ENCODE measurements at regions not wholly inside any gene's neighbourhood (a gene's known extent, or its start where the extent isn't known, plus 50 kb on each side); places are given as distances from the start of the nearest gene placed in this dataset.

- Mint-ChIP-seq H3K4me1 (ENCODE audit: low read depth, unreplicated experiment) (no peaks in the 10 kb centered on the region), H3K4me3 (ENCODE audit: low read depth, unreplicated experiment) (peak overlapping the region; percentile 98), H3K27me3 (ENCODE audit: unreplicated experiment) (peaks cover 14% of the 10 kb centered on the region), H3K27ac (ENCODE audit: unreplicated experiment) (no peak overlapping the region), H3K9me3 (ENCODE audit: low read depth, unreplicated experiment) (no peaks in the 10 kb centered on the region), H3K36me3 (ENCODE audit: insufficient read depth, unreplicated experiment) (peaks cover 11% of the 10 kb centered on the region)
- no peak for DNase-seq
- TF ChIP-seq CTCF (IDR thresholded peaks at IDR 0.05; ENCODE audit: unreplicated experiment) = no peak
- BruUV-seq (replicated peaks) = no TSS peak
- CTCF ChIA-PET = interaction anchor here (0.5 to 0.7 kb wide), 2 partner anchors 221 to 359 kb away, joined by 3 read pairs; no protein-coding TSS in a partner anchor
- intact Hi-C loops (cut with micrococcal nuclease; ENCODE audit: unreplicated experiment) = no loop called here
Observed at GRCh38 chr3:43893727-43894126, 203.0 kb downstream of the ABHD5 start.

- intact Hi-C loops (cut with micrococcal nuclease; ENCODE audit: unreplicated experiment) = no loop called here
- CTCF ChIA-PET = interaction anchor here (0.7 kb wide), 1 partner anchor 221 kb away, joined by 3 read pairs; no protein-coding TSS in a partner anchor
- TF ChIP-seq CTCF (IDR thresholded peaks at IDR 0.05; ENCODE audit: unreplicated experiment) = peak; percentile 12
- H3K9me3 Mint-ChIP-seq (ENCODE audit: low read depth, unreplicated experiment) = peaks cover 2% of the 10 kb centered on the region
- H3K27ac Mint-ChIP-seq (ENCODE audit: unreplicated experiment) = peak overlapping the region; percentile 54
- H3K36me3 Mint-ChIP-seq (ENCODE audit: insufficient read depth, unreplicated experiment) = peaks cover 11% of the 10 kb centered on the region
- peak overlapping the region; percentile 98 for H3K4me3 Mint-ChIP-seq (ENCODE audit: low read depth, unreplicated experiment)
- H3K27me3 Mint-ChIP-seq (ENCODE audit: unreplicated experiment) = peaks cover 14% of the 10 kb centered on the region
- H3K4me1 Mint-ChIP-seq (ENCODE audit: low read depth, unreplicated experiment) = no peaks in the 10 kb centered on the region
- no TSS peak for BruUV-seq (replicated peaks)
- DNase-seq = peak; percentile 64
Observed at GRCh38 chr3:43894176-43895049, 203.7 kb downstream of the ABHD5 start.

- no peak overlapping the region for H3K27ac Mint-ChIP-seq (ENCODE audit: unreplicated experiment)
- no peak for DNase-seq
- H3K4me1 Mint-ChIP-seq (ENCODE audit: low read depth, unreplicated experiment) = no peaks in the 10 kb centered on the region
- peaks cover 11% of the 10 kb centered on the region for H3K36me3 Mint-ChIP-seq (ENCODE audit: insufficient read depth, unreplicated experiment)
- peaks cover 3% of the 10 kb centered on the region for H3K9me3 Mint-ChIP-seq (ENCODE audit: low read depth, unreplicated experiment)
- CTCF ChIA-PET = no interaction called here
- no TSS peak for BruUV-seq (replicated peaks)
- peaks cover 14% of the 10 kb centered on the region for H3K27me3 Mint-ChIP-seq (ENCODE audit: unreplicated experiment)
- intact Hi-C loops (cut with micrococcal nuclease; ENCODE audit: unreplicated experiment) = no loop called here
- no peak for TF ChIP-seq CTCF (IDR thresholded peaks at IDR 0.05; ENCODE audit: unreplicated experiment)
- no peak overlapping the region for H3K4me3 Mint-ChIP-seq (ENCODE audit: low read depth, unreplicated experiment)
Observed at GRCh38 chr3:43895573-43895972, 204.8 kb downstream of the ABHD5 start.

GRCh38 chr3:43902415-43902814 lies 211.7 kb downstream of the ABHD5 start:
- intact Hi-C loops (cut with micrococcal nuclease; ENCODE audit: unreplicated experiment) = no loop called here
- Mint-ChIP-seq H3K9me3 (ENCODE audit: low read depth, unreplicated experiment) (peaks cover 3% of the 10 kb centered on the region), H3K36me3 (ENCODE audit: insufficient read depth, unreplicated experiment) (no peaks in the 10 kb centered on the region), H3K4me1 (ENCODE audit: low read depth, unreplicated experiment) (no peaks in the 10 kb centered on the region), H3K27ac (ENCODE audit: unreplicated experiment) (no peak overlapping the region), H3K27me3 (ENCODE audit: unreplicated experiment) (peaks cover 66% of the 10 kb centered on the region), H3K4me3 (ENCODE audit: low read depth, unreplicated experiment) (no peak overlapping the region)
- no TSS peak for BruUV-seq (replicated peaks)
- CTCF ChIA-PET = no interaction called here
- no peak for DNase-seq
- TF ChIP-seq CTCF (IDR thresholded peaks at IDR 0.05; ENCODE audit: unreplicated experiment) = no peak
